H9 (cell line): ENCODE measurements at regions not wholly inside any gene's neighbourhood (a gene's known extent, or its start where the extent isn't known, plus 50 kb on each side); places are given as distances from the start of the nearest gene placed in this dataset.

Experiments
- DNase-seq: peaks from one replicate; pipeline ENCODE4 v3.0.0-alpha.2; 2017
- H2AFZ ChIP-seq: one replicate; pipeline ENCODE4 v1.6.1; 2013; ENCODE audit warnings: mild to moderate bottlenecking, low read length, control low read depth, moderate library complexity
- H2AK5ac ChIP-seq: 2 replicates; pipeline ENCODE4 v1.6.1; 2013; ENCODE audit warnings: low read length, control low read depth, mixed read lengths; ENCODE audit not compliant: insufficient read length
- H2BK120ac ChIP-seq: one replicate; pipeline ENCODE4 v1.6.1; 2013; ENCODE audit warnings: low read depth, mild to moderate bottlenecking, low read length, control low read depth, inconsistent platforms; ENCODE audit not compliant: poor library complexity, severe bottlenecking
- H2BK12ac ChIP-seq: 2 replicates; pipeline ENCODE4 v1.6.1; 2013; ENCODE audit warnings: low read length, control low read depth, mixed read lengths, low read depth; ENCODE audit not compliant: insufficient read length
- H2BK15ac ChIP-seq: 2 replicates; pipeline ENCODE4 v1.6.1; 2013; ENCODE audit warnings: low read depth, low read length, control low read depth
- H2BK20ac ChIP-seq: one replicate; pipeline ENCODE4 v1.6.1; 2013; ENCODE audit warnings: low read depth, mild to moderate bottlenecking, low read length, control low read depth, inconsistent platforms; ENCODE audit not compliant: poor library complexity, severe bottlenecking
- H2BK5ac ChIP-seq: 2 replicates; pipeline ENCODE4 v1.6.1; 2013; ENCODE audit warnings: low read length, control low read depth, mixed read lengths; ENCODE audit not compliant: insufficient read length
- H3K14ac ChIP-seq: 2 replicates; pipeline ENCODE4 v1.6.1; 2013; ENCODE audit warnings: low read length, control low read depth; ENCODE audit not compliant: insufficient read depth
- H3K18ac ChIP-seq: 2 replicates; pipeline ENCODE4 v1.6.1; 2013; ENCODE audit warnings: low read depth, mild to moderate bottlenecking, mixed read lengths, low read length, control low read depth; ENCODE audit not compliant: insufficient read length
- H3K23ac ChIP-seq: 2 replicates; pipeline ENCODE4 v1.6.1; 2013; ENCODE audit warnings: low read length, control low read depth, mixed read lengths, low read depth; ENCODE audit not compliant: insufficient read length
- H3K23me2 ChIP-seq: 2 replicates; pipeline ENCODE4 v1.6.1; 2013; ENCODE audit warnings: low read depth, mild to moderate bottlenecking, mixed read lengths, low read length, control low read depth; ENCODE audit not compliant: insufficient read length, poor library complexity, severe bottlenecking
- H3K27ac ChIP-seq: 2 replicates; pipeline ENCODE4 v1.5.1; 2013; ENCODE audit warnings: low read length, control low read depth, mixed read lengths, low read depth; ENCODE audit not compliant: insufficient read length
- H3K27me3 ChIP-seq: 2 replicates; pipeline ENCODE4 v1.6.1; 2013; ENCODE audit warnings: low read length, control low read depth, inconsistent platforms; ENCODE audit not compliant: insufficient read depth
- H3K4ac ChIP-seq: 2 replicates; pipeline ENCODE4 v1.6.1; 2013; ENCODE audit warnings: low read depth, mild to moderate bottlenecking, control low read depth, inconsistent platforms, low read length, moderate library complexity
- H3K4me1 ChIP-seq: 2 replicates; pipeline ENCODE4 v1.6.1; 2013; ENCODE audit warnings: low read length, control low read depth, inconsistent platforms; ENCODE audit not compliant: insufficient read depth
- H3K4me2 ChIP-seq: 2 replicates; pipeline ENCODE4 v1.6.1; 2013; ENCODE audit warnings: low read length, control low read depth, mixed read lengths; ENCODE audit not compliant: insufficient read length, insufficient read depth
- H3K56ac ChIP-seq: 2 replicates; pipeline ENCODE4 v1.6.1; 2013; ENCODE audit warnings: low read depth, mild to moderate bottlenecking, mixed read lengths, low read length, control low read depth; ENCODE audit not compliant: insufficient read length
- H3K79me1 ChIP-seq: 2 replicates; pipeline ENCODE4 v1.6.1; 2013; ENCODE audit warnings: low read depth, mild to moderate bottlenecking, moderate library complexity, low read length, control low read depth, inconsistent platforms; ENCODE audit not compliant: insufficient read depth, poor library complexity, severe bottlenecking
- H3K79me2 ChIP-seq: 2 replicates; pipeline ENCODE4 v1.6.1; 2013; ENCODE audit warnings: low read length, control low read depth, inconsistent platforms; ENCODE audit not compliant: insufficient read depth
- H3K9ac ChIP-seq: 2 replicates; pipeline ENCODE4 v1.6.1; 2013; ENCODE audit warnings: low read length, control low read depth, mixed read lengths; ENCODE audit not compliant: insufficient read length; ENCODE audit errors: extremely low read depth
- H3K9me3 ChIP-seq: one replicate; pipeline ENCODE4 v1.6.1; 2013; ENCODE audit warnings: low read depth, low read length, inconsistent platforms; ENCODE audit not compliant: control insufficient read depth
- H3T11ph ChIP-seq: one replicate; pipeline ENCODE4 v1.6.1; 2013; ENCODE audit warnings: mild to moderate bottlenecking, low read length, control low read depth, inconsistent platforms
- H4K20me1 ChIP-seq: one replicate; pipeline ENCODE4 v1.6.1; 2013; ENCODE audit not compliant: control insufficient read depth, insufficient read length, insufficient read depth
- H4K5ac ChIP-seq: 2 replicates; pipeline ENCODE4 v1.6.1; 2013; ENCODE audit warnings: low read depth, mild to moderate bottlenecking, mixed read lengths, low read length, control low read depth; ENCODE audit not compliant: insufficient read length
- H4K8ac ChIP-seq: replicated peaks from 2 replicates; pipeline ENCODE4 v1.6.1; 2013; ENCODE audit warnings: low read length, control low read depth, mixed read lengths, low read depth; ENCODE audit not compliant: insufficient read length
- H4K91ac ChIP-seq: 2 replicates; pipeline ENCODE4 v1.6.1; 2013; ENCODE audit warnings: low read depth, mild to moderate bottlenecking, moderate library complexity, mixed read lengths, low read length, control low read depth; ENCODE audit not compliant: insufficient read length
- H3K27ac Mint-ChIP-seq, 3 experiments: 2 replicates in 2 of 3; 3 replicates in 1 of 3; pipeline ENCODE4 v1.8.0; 2020 to 2021; ENCODE audit warnings: mixed read lengths in 3 of 3, mild to moderate bottlenecking in 1 of 3, moderate library complexity in 1 of 3
- H3K27me3 Mint-ChIP-seq: 2 replicates; pipeline ENCODE4 v1.8.0; 2021; ENCODE audit warnings: low read depth, mild to moderate bottlenecking, moderate library complexity, mixed read lengths
- H3K36me3 Mint-ChIP-seq, 3 experiments: 2 replicates in 2 of 3; 3 replicates in 1 of 3; pipeline ENCODE4 v1.8.0; 2020 to 2021; ENCODE audit warnings: low read depth in 3 of 3, mixed read lengths in 3 of 3; ENCODE audit not compliant: insufficient read depth in 1 of 3
- H3K4me1 Mint-ChIP-seq, 2 experiments: 2 replicates each; pipeline ENCODE4 v1.8.0; 2020; ENCODE audit warnings: mixed read lengths in 2 of 2
- H3K4me3 Mint-ChIP-seq, 2 experiments: 2 replicates in 1 of 2; 3 replicates in 1 of 2; pipeline ENCODE4 v1.8.0; 2020 to 2021; ENCODE audit warnings: mild to moderate bottlenecking in 2 of 2, mixed read lengths in 2 of 2, moderate library complexity in 1 of 2
- H3K9me3 Mint-ChIP-seq, 2 experiments: 2 replicates in 1 of 2; 3 replicates in 1 of 2; pipeline ENCODE4 v1.8.0; 2020; ENCODE audit warnings: mild to moderate bottlenecking in 2 of 2, mixed read lengths in 2 of 2, moderate library complexity in 1 of 2
- CTCF ChIP-seq: fragments of 200-600 bp; sonication (generic); conservative IDR thresholded peaks from 3 replicates; pipeline ENCODE4 v1.8.0; 2021; ENCODE audit warnings: antibody characterized with exemption, mild to moderate bottlenecking
- WGBS: extraction: QIAGEN DNeasy Blood & Tissue Kit; methylation state at CpG from one replicate; pipeline ENCODE4 v1.1.7; 2013; ENCODE audit warnings: missing lambda C conversion rate, low lambda C conversion rate, mixed read lengths; ENCODE audit not compliant: insufficient read length; ENCODE audit errors: extremely low coverage; 5-methylcytosine and 5-hydroxymethylcytosine counted together

GRCh38 chr5:128681096-128681495, 143.1 kb upstream of the FBN2 start:
- Histone ChIP-seq H2BK15ac (no peak overlapping the region), H2BK12ac (no peak overlapping the region), H3K79me1 (no peaks in the 10 kb centered on the region), H2BK20ac (no peak overlapping the region), H3K18ac (no peak overlapping the region), H4K20me1 (no peaks in the 10 kb centered on the region), H3T11ph (no peak overlapping the region), H3K23ac (no peak overlapping the region), H3K14ac (no peak overlapping the region), H3K4me1 (peaks cover 2% of the 10 kb centered on the region; the same call in 1 of the 2 replicates), H2AFZ (no peak overlapping the region), H3K9me3 (no peaks in the 10 kb centered on the region), H4K5ac (no peak overlapping the region), H3K27me3 (no peaks in the 10 kb centered on the region), H2BK120ac (no peak overlapping the region), H3K4me2 (no peak overlapping the region), H2BK5ac (no peak overlapping the region), H2AK5ac (no peak overlapping the region), H3K56ac (no peak overlapping the region), H3K23me2 (no peaks in the 10 kb centered on the region), H3K9ac (no peak overlapping the region), H3K4ac (no peak overlapping the region), H4K91ac (no peak overlapping the region), H4K8ac (no peak overlapping the region), H3K79me2 (no peaks in the 10 kb centered on the region), H3K27ac (no peak overlapping the region)
- DNase-seq: no peak
- Mint-ChIP-seq H3K4me1 (peaks cover 19 to 23% of the 10 kb centered on the region in 2 experiments), H3K9me3 (peaks cover 5% of the 10 kb centered on the region in 2 experiments; a peak in 4 of 5 replicates), H3K4me3 (no peak overlapping the region), H3K27ac (no peak overlapping the region), H3K36me3 (peaks cover 0 to 7% (median 3%) of the 10 kb centered on the region in 3 experiments; a peak in 4 of 7 replicates), H3K27me3 (no peaks in the 10 kb centered on the region)
- no CpG with 5 or more reads among the region's 5 CpGs for WGBS
- no peak for TF ChIP-seq CTCF
